ENCODE measurements at regions not wholly inside any gene's neighbourhood (a gene's known extent, or its start where the extent isn't known, plus 50 kb on each side); places are given as distances from the start of the nearest gene placed in this dataset.

DNA sequence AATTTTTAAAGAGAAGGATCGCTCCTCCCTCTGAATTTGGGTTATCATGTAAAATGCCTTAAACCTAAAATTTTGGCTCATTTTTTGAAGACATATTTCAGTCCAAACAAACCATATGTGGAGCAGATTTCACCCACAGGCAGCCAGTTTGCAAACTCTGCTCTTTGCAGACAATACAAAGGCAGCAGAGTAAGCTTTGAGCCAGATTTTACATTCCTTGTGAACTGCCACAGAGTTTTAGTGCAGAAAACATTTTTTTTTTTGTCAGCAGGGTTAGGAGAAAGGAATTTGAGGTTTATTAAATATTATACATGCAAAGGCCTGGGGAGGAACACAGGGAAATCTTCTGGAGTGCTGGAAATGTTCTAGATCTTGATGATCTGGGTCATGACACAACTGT lies 171.9 kb upstream of the FN1 start:
- TF ChIP-seq POLR2A (IDR thresholded peaks at IDR 0.05), result no peak
- TF ChIP-seq, protein P1, sequence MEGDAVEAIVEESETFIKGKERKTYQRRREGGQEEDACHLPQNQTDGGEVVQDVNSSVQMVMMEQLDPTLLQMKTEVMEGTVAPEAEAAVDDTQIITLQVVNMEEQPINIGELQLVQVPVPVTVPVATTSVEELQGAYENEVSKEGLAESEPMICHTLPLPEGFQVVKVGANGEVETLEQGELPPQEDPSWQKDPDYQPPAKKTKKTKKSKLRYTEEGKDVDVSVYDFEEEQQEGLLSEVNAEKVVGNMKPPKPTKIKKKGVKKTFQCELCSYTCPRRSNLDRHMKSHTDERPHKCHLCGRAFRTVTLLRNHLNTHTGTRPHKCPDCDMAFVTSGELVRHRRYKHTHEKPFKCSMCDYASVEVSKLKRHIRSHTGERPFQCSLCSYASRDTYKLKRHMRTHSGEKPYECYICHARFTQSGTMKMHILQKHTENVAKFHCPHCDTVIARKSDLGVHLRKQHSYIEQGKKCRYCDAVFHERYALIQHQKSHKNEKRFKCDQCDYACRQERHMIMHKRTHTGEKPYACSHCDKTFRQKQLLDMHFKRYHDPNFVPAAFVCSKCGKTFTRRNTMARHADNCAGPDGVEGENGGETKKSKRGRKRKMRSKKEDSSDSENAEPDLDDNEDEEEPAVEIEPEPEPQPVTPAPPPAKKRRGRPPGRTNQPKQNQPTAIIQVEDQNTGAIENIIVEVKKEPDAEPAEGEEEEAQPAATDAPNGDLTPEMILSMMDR (IDR thresholded peaks at IDR 0.05), result no peak
